ENCODE measurements at regions not wholly inside any gene's neighbourhood (a gene's known extent, or its start where the extent isn't known, plus 50 kb on each side); places are given as distances from the start of the nearest gene placed in this dataset.
"Not testable (repeated sequence)": the region's sequence is repeated elsewhere in the genome, so short reads cannot be mapped to it uniquely, and the experiment has no call there.

DNA sequence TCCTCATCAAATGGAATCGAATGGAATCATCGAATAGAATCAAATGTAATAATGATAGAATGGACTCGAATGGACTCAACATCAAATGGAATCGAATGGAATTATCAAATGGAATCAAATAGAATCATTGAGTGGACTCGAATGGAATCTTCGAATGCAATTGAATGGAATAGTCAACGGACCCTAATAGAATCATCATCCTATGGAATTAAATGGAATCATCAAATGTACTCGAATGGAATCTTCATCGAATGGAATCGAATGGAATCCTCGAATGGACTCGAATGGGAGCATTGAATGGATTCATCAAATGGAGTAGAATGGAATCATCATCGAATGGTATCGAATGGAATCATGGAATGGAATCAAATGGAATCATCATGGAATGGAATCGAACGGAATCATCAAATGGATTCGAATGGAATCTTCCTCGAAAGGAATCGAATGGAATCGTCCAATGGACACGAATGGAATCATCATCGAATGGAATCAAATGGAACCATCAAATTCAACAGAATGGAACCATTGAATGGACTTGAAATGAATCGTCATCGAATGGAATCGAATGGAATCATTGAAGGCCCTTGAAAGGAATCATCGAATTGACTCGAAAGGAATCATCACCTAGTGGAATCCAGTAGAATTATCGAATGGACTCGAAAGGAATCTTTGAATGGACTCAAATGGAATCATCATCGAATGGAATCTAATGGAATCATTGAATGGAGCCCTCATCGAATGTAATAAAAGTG is 224.9 kb downstream of the SHCBP1 start:
- TF ChIP-seq, protein P1, sequence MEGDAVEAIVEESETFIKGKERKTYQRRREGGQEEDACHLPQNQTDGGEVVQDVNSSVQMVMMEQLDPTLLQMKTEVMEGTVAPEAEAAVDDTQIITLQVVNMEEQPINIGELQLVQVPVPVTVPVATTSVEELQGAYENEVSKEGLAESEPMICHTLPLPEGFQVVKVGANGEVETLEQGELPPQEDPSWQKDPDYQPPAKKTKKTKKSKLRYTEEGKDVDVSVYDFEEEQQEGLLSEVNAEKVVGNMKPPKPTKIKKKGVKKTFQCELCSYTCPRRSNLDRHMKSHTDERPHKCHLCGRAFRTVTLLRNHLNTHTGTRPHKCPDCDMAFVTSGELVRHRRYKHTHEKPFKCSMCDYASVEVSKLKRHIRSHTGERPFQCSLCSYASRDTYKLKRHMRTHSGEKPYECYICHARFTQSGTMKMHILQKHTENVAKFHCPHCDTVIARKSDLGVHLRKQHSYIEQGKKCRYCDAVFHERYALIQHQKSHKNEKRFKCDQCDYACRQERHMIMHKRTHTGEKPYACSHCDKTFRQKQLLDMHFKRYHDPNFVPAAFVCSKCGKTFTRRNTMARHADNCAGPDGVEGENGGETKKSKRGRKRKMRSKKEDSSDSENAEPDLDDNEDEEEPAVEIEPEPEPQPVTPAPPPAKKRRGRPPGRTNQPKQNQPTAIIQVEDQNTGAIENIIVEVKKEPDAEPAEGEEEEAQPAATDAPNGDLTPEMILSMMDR (conservative IDR thresholded peaks at IDR 0.05; ENCODE audit: low read depth, low read length) = not testable (repeated sequence)
- not testable (repeated sequence) for TF ChIP-seq EZH2phosphoT487 (IDR thresholded peaks at IDR 0.05; ENCODE audit: borderline replicate concordance, low read length)
